ENCODE measurements at regions not wholly inside any gene's neighbourhood (a gene's known extent, or its start where the extent isn't known, plus 50 kb on each side); places are given as distances from the start of the nearest gene placed in this dataset.
A peak's percentile ranks its signal among the peaks of the same experiment; 100 is the strongest.

- H3F3A ChIP-seq (ENCODE audit: insufficient read depth) = peaks cover 4% of the 10 kb centered on the region; the same call in 1 of the 2 replicates
Measured at GRCh38 chr12:75960086-75960910, 71.3 kb downstream of the PHLDA1 start.

GRCh38 chr12:75959506-75959905 lies 72.1 kb downstream of the PHLDA1 start:
- H2AFZ ChIP-seq = peak overlapping the region; percentile 40
- no peak overlapping the region for H3K27ac ChIP-seq
- H3K4me3 ChIP-seq = no peak overlapping the region
- H4K20me1 ChIP-seq (ENCODE audit: insufficient read depth) = no peaks in the 10 kb centered on the region
- H3K9me3 ChIP-seq (ENCODE audit: low read depth) = no peaks in the 10 kb centered on the region
- peaks cover 14% of the 10 kb centered on the region for H3K4me1 ChIP-seq (ENCODE audit: insufficient read depth)
- in situ Hi-C loops (cut with MboI) = no loop called here
- H3K4me2 ChIP-seq (ENCODE audit: unreplicated experiment) = no peak overlapping the region
- DNase-seq = peak; percentile 58
- H3K79me2 ChIP-seq (ENCODE audit: insufficient read depth) = no peaks in the 10 kb centered on the region
- H3K9me2 ChIP-seq (ENCODE audit: insufficient read depth) = no peaks in the 10 kb centered on the region
- H3F3A ChIP-seq (ENCODE audit: insufficient read depth) = peaks cover 6% of the 10 kb centered on the region; the same call in 1 of the 2 replicates
- H3K9ac ChIP-seq = no peak overlapping the region
- H3K27me3 ChIP-seq (replicated peaks; ENCODE audit: insufficient read depth) = no peaks in the 10 kb centered on the region
- no peaks in the 10 kb centered on the region for H3K36me3 ChIP-seq (ENCODE audit: low read depth)
- TF ChIP-seq EZH2 (IDR thresholded peaks at IDR 0.05; ENCODE audit: insufficient read depth, poor library complexity, severe bottlenecking) = no peak
- no peak for TF ChIP-seq EZH2phosphoT487 (IDR thresholded peaks at IDR 0.05; ENCODE audit: insufficient read depth, low read depth)
- WGBS, 2 experiments (ENCODE audit: low coverage in 1 of 2, low lambda C conversion rate in 2 of 2, missing lambda C conversion rate in 2 of 2) = 47 to 49% methylated on average over 2 of the region's 2 CpGs

More at GRCh38 chr12:75960086-75960910, 71.3 kb downstream of the PHLDA1 start:
- H3K4me2 ChIP-seq (ENCODE audit: unreplicated experiment) = no peak overlapping the region
- WGBS, 2 experiments (ENCODE audit: low coverage in 1 of 2, low lambda C conversion rate in 2 of 2, missing lambda C conversion rate in 2 of 2) = 66 to 70% methylated on average over 6 of the region's 6 CpGs
- no peak overlapping the region for H3K4me3 ChIP-seq
- no peak for TF ChIP-seq EZH2phosphoT487 (IDR thresholded peaks at IDR 0.05; ENCODE audit: insufficient read depth, low read depth)
- no peak for TF ChIP-seq EZH2 (IDR thresholded peaks at IDR 0.05; ENCODE audit: insufficient read depth, poor library complexity, severe bottlenecking)
- H3K27me3 ChIP-seq (replicated peaks; ENCODE audit: insufficient read depth) = no peaks in the 10 kb centered on the region
- no peak overlapping the region for H3K27ac ChIP-seq
- H3K79me2 ChIP-seq (ENCODE audit: insufficient read depth) = no peaks in the 10 kb centered on the region
- peaks cover 11% of the 10 kb centered on the region; the same call in 1 of the 2 replicates for H3K4me1 ChIP-seq (ENCODE audit: insufficient read depth)
- H3K9me2 ChIP-seq (ENCODE audit: insufficient read depth) = no peaks in the 10 kb centered on the region
- in situ Hi-C loops (cut with MboI) = no loop called here
- H3K36me3 ChIP-seq (ENCODE audit: low read depth) = no peaks in the 10 kb centered on the region
- no peak overlapping the region for H3K9ac ChIP-seq
- DNase-seq = no peak
- no peak overlapping the region for H2AFZ ChIP-seq
- no peaks in the 10 kb centered on the region for H3K9me3 ChIP-seq (ENCODE audit: low read depth)
- H4K20me1 ChIP-seq (ENCODE audit: insufficient read depth) = no peaks in the 10 kb centered on the region

DNA sequence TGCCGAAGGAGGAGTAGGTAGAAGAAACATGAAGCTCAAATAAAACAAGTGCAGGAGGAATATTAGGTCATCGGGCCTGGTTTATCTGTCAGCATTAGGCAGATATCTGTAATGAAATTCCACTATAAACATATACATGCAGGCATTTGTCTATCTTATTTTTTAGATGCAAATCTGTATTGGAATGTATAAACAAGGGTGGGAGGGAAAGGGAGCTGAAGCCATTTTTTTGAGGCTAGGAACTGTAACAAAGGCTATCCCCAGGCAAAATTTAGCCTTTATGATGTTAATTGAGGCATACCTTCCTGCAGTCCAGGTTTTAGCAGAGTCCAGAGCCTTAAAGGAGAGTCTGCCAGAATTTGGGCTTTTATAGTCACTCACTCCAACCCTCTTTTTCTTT lies 72.5 kb downstream of the PHLDA1 start:
- in situ Hi-C loops (cut with MboI) = no loop called here
- no peak overlapping the region for H3K27ac ChIP-seq
- H4K20me1 ChIP-seq (ENCODE audit: insufficient read depth) = no peaks in the 10 kb centered on the region
- no peak for DNase-seq
- H2AFZ ChIP-seq = peak overlapping the region; percentile 40
- no peaks in the 10 kb centered on the region for H3K9me2 ChIP-seq (ENCODE audit: insufficient read depth)
- H3K4me1 ChIP-seq (ENCODE audit: insufficient read depth) = peaks cover 17% of the 10 kb centered on the region
- 93 to 97% methylated on average over 2 of the region's 2 CpGs for WGBS, 2 experiments (ENCODE audit: low coverage in 1 of 2, low lambda C conversion rate in 2 of 2, missing lambda C conversion rate in 2 of 2)
- TF ChIP-seq EZH2 (IDR thresholded peaks at IDR 0.05; ENCODE audit: insufficient read depth, poor library complexity, severe bottlenecking) (no peak), EZH2phosphoT487 (IDR thresholded peaks at IDR 0.05; ENCODE audit: insufficient read depth, low read depth) (no peak)
- H3K9me3 ChIP-seq (ENCODE audit: low read depth) = no peaks in the 10 kb centered on the region
- no peaks in the 10 kb centered on the region for H3K27me3 ChIP-seq (replicated peaks; ENCODE audit: insufficient read depth)
- no peaks in the 10 kb centered on the region for H3K36me3 ChIP-seq (ENCODE audit: low read depth)
- H3K4me2 ChIP-seq (ENCODE audit: unreplicated experiment) = no peak overlapping the region
- no peak overlapping the region for H3K9ac ChIP-seq
- no peaks in the 10 kb centered on the region for H3K79me2 ChIP-seq (ENCODE audit: insufficient read depth)
- no peak overlapping the region for H3K4me3 ChIP-seq
- peaks cover 9% of the 10 kb centered on the region; the same call in 1 of the 2 replicates for H3F3A ChIP-seq (ENCODE audit: insufficient read depth)

DNA sequence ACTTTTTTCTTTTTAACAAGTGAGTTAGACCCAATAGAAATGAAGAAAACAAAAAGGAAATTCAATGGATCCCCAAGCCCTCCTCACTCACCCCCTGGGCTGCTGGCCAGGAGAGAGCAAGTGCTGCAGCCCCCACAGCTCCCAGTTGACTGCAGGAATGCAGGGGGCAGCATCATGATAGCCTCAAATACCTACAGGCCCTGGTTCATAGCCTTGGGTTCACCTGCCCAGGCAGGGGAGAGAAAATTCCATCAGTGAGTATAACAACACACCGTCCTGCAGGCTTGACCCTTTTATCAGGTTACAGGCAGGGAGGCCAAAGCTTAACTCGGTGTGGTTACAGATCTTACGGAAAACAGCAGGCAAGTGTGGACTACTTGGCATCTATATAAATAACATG lies 76.3 kb downstream of the PHLDA1 start:
- Histone ChIP-seq H3K27ac (no peak overlapping the region), H3K9me2 (ENCODE audit: insufficient read depth) (no peaks in the 10 kb centered on the region), H2AFZ (no peak overlapping the region), H3K4me2 (ENCODE audit: unreplicated experiment) (no peak overlapping the region), H4K20me1 (ENCODE audit: insufficient read depth) (no peaks in the 10 kb centered on the region), H3K79me2 (ENCODE audit: insufficient read depth) (no peaks in the 10 kb centered on the region), H3K4me3 (no peak overlapping the region), H3K9ac (no peak overlapping the region), H3F3A (ENCODE audit: insufficient read depth) (peaks cover 36% of the 10 kb centered on the region), H3K4me1 (ENCODE audit: insufficient read depth) (peaks cover 44% of the 10 kb centered on the region), H3K27me3 (replicated peaks; ENCODE audit: insufficient read depth) (no peaks in the 10 kb centered on the region), H3K9me3 (ENCODE audit: low read depth) (no peaks in the 10 kb centered on the region), H3K36me3 (ENCODE audit: low read depth) (no peaks in the 10 kb centered on the region)
- no peak for DNase-seq
- 93 to 100% methylated on average over 3 of the region's 3 CpGs for WGBS, 2 experiments (ENCODE audit: low coverage in 1 of 2, low lambda C conversion rate in 2 of 2, missing lambda C conversion rate in 2 of 2)
- TF ChIP-seq EZH2phosphoT487 (IDR thresholded peaks at IDR 0.05; ENCODE audit: insufficient read depth, low read depth) (no peak), EZH2 (IDR thresholded peaks at IDR 0.05; ENCODE audit: insufficient read depth, poor library complexity, severe bottlenecking) (no peak)
- in situ Hi-C loops (cut with MboI) = no loop called here
